ENCODE measurements at regions not wholly inside any gene's neighbourhood (a gene's known extent, or its start where the extent isn't known, plus 50 kb on each side); places are given as distances from the start of the nearest gene placed in this dataset.
"Not testable (repeated sequence)": the region's sequence is repeated elsewhere in the genome, so short reads cannot be mapped to it uniquely, and the experiment has no call there.

- H3K27ac ChIP-seq; intact Hi-C loops (cut with DNase I): not testable (repeated sequence)
- no CpG with 5 or more reads among the region's 2 CpGs for WGBS (ENCODE audit: insufficient coverage, low coverage, low lambda C conversion rate, missing lambda C conversion rate)
Observed at GRCh38 chrY:17975200-17975599, 50.4 kb upstream of the CDY2A start.

GRCh38 chrY:17952224-17952623 lies 72.2 kb upstream of the CDY2B start:
- no peaks in the 10 kb centered on the region for H3K36me3 ChIP-seq
- no CpG with 5 or more reads among the region's 2 CpGs for whole genome bisulfite sequencing (ENCODE audit: insufficient coverage, low coverage, low lambda C conversion rate, missing lambda C conversion rate)
- intact Hi-C loops (cut with DNase I) = no loop called here
- no peaks in the 10 kb centered on the region for H3K27me3 ChIP-seq
- H3K4me1 ChIP-seq = no peaks in the 10 kb centered on the region
- H3K27ac ChIP-seq = no peak overlapping the region
- TF ChIP-seq CTCF (IDR thresholded peaks at IDR 0.05) (no peak), POLR2A (IDR thresholded peaks at IDR 0.05) (no peak)
- H3K9me3 ChIP-seq = no peaks in the 10 kb centered on the region
- DNase-seq (peak in 1 of 3 donors; percentile 13), ATAC-seq (no peak)
- H3K4me3 ChIP-seq = no peak overlapping the region

More at GRCh38 chrY:17975200-17975599, 50.4 kb upstream of the CDY2A start:
- not testable (repeated sequence) for H3K4me3 ChIP-seq, H3K9me3 ChIP-seq, DNase-seq, H3K27me3 ChIP-seq, H3K36me3 ChIP-seq, H3K4me1 ChIP-seq
- peak in 1 of 4 donors; percentile 86 for ATAC-seq

GRCh38 chrY:17930375-17930774 lies 50.4 kb upstream of the CDY2B start:
- WGBS (ENCODE audit: insufficient coverage, low coverage, low lambda C conversion rate, missing lambda C conversion rate) = no CpG with 5 or more reads among the region's 2 CpGs
- H3K36me3 ChIP-seq; H3K27ac ChIP-seq; H3K4me1 ChIP-seq; intact Hi-C loops (cut with DNase I); H3K27me3 ChIP-seq; H3K4me3 ChIP-seq; DNase-seq; H3K9me3 ChIP-seq: not testable (repeated sequence)
- ATAC-seq = peak in 1 of 4 donors; percentile 85

Measured in right lobe of liver (tissue), 6 donors.